Superior temporal gyrus (tissue), 1 donor: ENCODE measurements at regions not wholly inside any gene's neighbourhood (a gene's known extent, or its start where the extent isn't known, plus 50 kb on each side); places are given as distances from the start of the nearest gene placed in this dataset.

Experiments used
- DNase-seq: peaks from one replicate; pipeline ENCODE4 v3.0.0-alpha.2; 2016; ENCODE audit errors: extremely low spot score

DNA sequence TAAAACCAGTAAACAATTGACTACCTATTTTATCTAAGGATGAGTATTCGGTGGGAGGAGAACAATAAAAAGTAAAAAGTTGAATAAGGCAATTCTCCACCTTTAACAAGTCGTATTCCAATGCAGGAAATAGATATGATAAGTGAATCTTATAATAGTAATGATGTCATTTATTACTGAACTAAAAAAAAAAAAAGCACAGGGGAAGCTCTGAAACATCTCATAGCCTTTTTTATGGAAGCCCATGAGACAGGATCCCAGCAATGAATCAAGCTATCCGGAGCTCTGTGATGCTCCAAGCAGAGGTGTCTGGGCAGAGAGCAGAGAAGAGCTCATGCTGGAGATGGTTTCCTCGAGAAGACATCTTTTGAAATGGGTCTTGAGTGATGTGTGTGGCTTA, 376.0 kb downstream of the ICE1 start:
- no peak for DNase-seq

GRCh38 chr5:5798041-5798440, 375.6 kb downstream of the ICE1 start:
- DNase-seq, result no peak

DNA sequence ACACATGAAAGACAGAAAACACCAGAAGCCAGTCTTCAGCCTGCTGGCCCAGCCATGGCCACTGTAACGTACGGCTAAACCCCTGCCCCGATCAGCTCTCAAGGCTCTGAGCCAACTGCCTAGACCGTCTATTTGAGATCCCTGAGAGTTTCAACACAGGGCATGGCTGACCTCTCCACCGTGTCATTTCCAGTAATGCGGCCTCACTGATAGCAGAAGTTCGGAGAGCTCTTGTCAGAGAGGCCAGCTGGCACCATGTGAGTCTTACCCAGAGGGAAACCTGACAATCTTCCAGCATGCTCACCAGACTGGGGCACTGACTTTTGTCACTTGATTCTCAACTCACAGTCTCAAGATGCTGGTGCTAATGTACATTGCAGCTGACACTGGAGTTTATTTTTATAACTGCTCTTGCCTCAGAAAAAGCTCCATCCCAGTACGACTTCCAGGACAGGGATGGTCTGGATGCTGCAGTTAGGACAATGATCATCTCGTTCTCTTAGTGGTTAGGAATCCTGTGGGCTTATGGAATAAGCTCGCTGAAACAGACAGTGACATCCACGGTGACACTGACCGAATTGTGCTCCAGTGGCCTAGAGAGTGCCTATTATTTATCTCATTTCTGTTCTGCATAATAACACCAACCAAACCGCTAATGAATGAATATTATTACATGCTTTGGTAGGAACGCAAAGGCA, 372.7 kb downstream of the ICE1 start:
- no peak for DNase-seq

- no peak for DNase-seq
Measured at GRCh38 chr5:5794118-5794560, 371.7 kb downstream of the ICE1 start.

- no peak for DNase-seq
Measured at GRCh38 chr5:5793242-5794117, 371.0 kb downstream of the ICE1 start.

- no peak for DNase-seq
Measured at GRCh38 chr5:5792106-5792505, 369.6 kb downstream of the ICE1 start.

GRCh38 chr5:5788793-5789192, 366.3 kb downstream of the ICE1 start:
- no peak for DNase-seq

GRCh38 chr5:5787373-5787772, 364.9 kb downstream of the ICE1 start:
- no peak for DNase-seq

GRCh38 chr5:5784101-5784500, 361.6 kb downstream of the ICE1 start:
- DNase-seq, result no peak

DNA sequence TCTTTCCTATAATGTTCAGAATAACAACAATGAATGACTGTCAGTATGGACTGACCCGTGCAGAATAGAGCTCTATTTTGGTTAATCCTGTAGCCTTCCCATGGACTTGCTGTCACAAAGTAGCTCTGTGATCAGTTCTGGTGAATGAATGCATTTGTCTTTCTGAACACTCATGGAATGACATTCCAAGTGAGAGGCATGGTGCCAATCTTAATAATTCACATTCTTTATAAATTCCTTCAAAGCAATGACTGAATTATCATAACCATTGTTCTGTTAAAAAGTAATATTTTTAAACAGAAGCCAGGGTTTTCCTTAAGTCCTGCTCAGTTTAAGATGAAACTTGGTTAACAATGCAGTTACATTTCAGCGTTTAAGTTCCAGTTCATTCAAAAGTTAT, 360.5 kb downstream of the ICE1 start:
- no peak for DNase-seq

DNA sequence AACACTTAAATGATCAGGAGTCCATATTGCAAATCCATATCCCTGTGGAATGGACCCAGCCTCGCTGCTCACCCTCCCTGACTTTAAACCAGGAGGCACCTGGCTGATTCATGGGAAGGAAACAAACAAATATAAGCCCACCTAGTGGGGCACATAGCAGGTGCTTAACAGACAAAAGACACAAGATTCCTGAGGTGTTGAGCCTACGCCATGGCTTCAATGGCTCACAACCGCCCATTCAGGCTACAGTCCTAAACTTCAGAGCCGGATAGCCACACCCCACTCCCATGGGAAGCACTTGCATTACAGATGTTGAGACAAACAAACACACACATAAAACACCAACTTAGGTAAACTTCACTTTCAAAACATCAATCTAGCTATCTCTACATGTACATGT, 359.9 kb downstream of the ICE1 start:
- DNase-seq, result no peak

GRCh38 chr5:5781335-5781734, 358.9 kb downstream of the ICE1 start:
- DNase-seq, result no peak

- no peak for DNase-seq
Measured at GRCh38 chr5:5780253-5780652, 357.8 kb downstream of the ICE1 start.

DNA sequence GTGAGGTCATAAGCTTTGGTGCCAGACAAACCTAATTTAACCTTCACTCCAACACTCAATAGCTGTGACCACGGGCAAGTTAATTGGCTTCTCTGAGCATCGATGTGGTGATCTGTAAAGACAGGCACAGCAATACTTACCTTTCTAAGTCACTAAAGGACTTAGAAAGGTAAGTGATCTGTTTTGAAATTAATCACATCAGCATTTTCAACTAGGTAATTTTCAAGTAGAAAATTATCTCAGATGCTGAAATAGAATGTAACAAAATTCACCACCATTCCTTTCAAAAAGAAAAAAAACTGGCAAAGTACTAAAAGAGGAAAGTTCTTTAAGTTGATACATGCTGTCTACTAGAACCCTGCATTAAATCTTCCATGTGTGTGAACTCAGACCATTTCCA, 354.5 kb downstream of the ICE1 start:
- no peak for DNase-seq

DNA sequence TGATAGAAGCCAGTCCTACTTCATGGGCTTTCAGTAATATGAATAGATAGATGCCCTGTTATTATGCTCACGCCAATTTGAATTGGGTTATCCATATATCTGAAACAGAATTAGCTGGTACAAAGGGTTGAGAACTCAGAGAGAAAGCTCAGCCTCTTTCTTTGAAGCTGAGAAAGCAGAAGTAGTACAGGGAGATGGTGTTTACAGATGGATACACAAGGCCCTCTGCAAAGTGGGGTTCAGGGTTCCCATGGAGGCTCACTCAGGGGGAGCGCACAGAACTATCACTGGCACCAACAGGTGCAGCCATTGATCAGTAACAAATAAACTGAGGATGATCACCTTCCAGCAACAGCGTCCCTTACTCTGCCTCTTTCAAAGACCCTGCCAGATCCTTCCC, 349.7 kb downstream of the ICE1 start:
- DNase-seq, result no peak

- DNase-seq, result no peak
Measured at GRCh38 chr5:5770825-5771224, 348.3 kb downstream of the ICE1 start.

- no peak for DNase-seq
Measured at GRCh38 chr5:5767286-5767928, 344.9 kb downstream of the ICE1 start.

- DNase-seq, result no peak
Measured at GRCh38 chr5:5765066-5765850, 342.8 kb downstream of the ICE1 start.

DNA sequence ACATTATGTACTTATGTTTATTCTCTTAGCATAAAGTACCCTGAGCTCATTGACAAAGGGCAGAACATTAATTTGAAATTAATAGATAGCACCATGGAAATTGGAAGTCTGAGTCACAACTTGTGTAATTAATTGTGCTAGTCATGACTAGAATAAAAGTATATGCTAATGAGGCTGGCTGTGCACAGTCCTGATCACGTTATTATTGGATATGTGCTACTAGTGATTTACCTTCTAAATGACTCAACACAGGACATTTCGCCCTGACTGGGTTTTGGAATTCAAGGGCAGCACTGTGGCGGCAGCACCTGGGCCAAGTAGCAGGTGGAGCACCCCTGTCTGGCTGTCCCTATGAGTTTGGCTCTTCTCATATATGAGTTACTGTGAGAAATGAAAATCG, 341.8 kb downstream of the ICE1 start:
- no peak for DNase-seq

DNA sequence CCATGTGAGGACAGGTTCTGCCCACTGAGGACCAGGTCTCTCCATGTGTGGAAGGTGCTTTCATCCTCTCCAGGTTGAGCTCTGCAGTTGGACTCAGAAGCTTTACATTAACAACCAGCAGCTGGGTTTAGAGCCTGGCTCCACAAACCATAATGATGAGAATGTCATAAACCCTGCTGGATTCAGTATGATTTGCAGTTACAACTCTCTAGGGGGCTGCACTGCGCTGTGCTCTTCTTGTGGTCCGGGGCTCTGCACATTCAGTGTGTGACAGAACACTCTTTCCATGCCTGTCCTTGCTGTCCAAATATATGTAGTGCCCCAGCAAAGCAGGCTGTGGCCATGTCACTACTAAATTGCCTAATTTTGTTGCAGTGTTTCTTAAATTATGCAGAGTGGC, 334.3 kb downstream of the ICE1 start:
- no peak for DNase-seq

GRCh38 chr5:5755888-5756287, 333.4 kb downstream of the ICE1 start:
- DNase-seq, result no peak

DNA sequence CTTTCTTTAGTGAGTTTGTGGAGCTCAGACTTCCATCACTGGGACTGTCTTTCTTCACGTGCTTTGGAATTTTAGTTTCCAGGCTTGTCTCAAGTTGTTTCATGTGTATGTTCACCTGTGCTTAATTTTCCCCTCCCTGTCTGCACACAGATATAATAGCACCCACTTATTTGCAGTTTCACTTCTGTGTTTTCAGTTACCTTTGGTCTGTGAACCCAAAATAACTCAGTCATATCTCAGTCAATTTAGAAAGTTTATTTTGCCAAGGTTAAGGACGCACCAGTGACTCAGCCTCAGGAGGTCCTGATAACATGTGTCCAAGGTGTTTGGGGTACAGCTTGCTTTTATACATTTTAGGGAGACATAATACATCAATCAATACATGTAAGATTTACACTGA, 330.4 kb downstream of the ICE1 start:
- DNase-seq, result no peak
